ENCODE measurements at regions not wholly inside any gene's neighbourhood (a gene's known extent, or its start where the extent isn't known, plus 50 kb on each side); places are given as distances from the start of the nearest gene placed in this dataset.

DNA sequence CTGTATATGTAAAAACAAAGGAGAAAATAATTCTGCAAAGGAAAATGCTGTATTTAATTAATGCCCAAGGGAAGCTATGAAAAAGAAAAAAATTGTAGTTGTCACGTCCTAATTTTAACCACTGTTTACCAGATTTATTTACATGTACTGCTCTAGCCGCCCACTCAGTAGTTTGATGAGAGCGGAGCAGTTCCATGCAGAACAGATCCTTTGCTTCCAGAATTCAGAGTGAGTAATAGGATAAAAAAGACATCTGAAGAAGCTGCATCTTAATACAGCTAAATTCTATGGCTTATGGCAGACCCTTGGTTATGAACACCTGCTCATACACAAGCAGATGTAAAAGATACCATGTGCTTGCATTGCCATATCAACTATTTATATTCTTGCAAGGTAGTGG, 287.0 kb downstream of the GASK1B start:
- DNase-seq (ENCODE audit: insufficient read length, low spot score) (no peak), FAIRE-seq (no peak)
- no peak for TF ChIP-seq POLR2A (IDR thresholded peaks at IDR 0.05; ENCODE audit: low read depth, low read length)

DNA sequence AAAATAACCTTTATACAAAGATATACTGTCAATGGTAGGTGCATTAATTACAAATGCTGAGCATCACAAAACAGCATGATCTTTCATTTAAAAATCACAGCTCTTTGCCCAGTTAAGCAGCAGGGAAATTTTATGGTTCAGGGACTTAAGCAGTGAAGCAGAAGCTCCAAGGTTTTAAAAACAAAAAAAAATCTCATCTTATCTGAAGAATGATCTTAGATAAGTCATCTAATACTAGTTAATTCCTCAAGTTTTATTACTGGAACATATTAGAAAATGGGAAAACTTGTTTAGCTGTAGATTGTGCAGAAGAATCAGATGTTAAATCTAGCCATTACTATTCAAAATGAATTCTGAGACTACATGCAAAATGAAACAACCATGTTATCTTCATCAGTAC, 289.9 kb downstream of the GASK1B start:
- no peak for TF ChIP-seq SPI1 (IDR thresholded peaks at IDR 0.05; ENCODE audit: low read depth, low read length)
- TF ChIP-seq POLR2AphosphoS5 (IDR thresholded peaks at IDR 0.05; ENCODE audit: low read depth, low read length) = no peak
- TF ChIP-seq PAX5 (IDR thresholded peaks at IDR 0.05; ENCODE audit: insufficient read depth, low read length, severe bottlenecking) = no peak
- no peak for TF ChIP-seq POLR2A (IDR thresholded peaks at IDR 0.05; ENCODE audit: low read depth, low read length)
- no peak for TF ChIP-seq TAF1 (IDR thresholded peaks at IDR 0.05; ENCODE audit: low read depth, low read length)
- TF ChIP-seq POU2F2 (IDR thresholded peaks at IDR 0.05; ENCODE audit: low read depth, low read length) = no peak
- DNase-seq (ENCODE audit: insufficient read length, low spot score) (no peak), FAIRE-seq (no peak)

DNA sequence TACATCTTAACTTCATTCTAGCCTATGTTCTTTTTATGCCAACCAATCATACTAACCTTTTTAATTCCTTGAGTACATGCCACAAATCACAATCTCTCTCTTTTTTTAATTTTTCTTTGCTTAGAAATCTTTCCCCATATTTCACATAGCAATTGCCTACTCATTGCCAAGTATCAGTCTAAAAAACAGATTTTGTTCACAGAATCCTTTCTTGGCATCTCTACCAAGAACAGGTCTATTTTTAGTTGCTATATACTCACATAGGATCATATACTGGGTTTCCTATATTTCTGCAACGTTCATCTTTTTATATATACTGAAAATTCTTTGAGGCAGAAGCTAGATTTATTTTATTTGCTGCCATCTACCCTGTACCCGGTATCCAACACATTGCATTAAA, 292.1 kb downstream of the GASK1B start:
- no peak for DNase-seq (ENCODE audit: insufficient read length, low spot score)
- no peak for TF ChIP-seq SPI1 (IDR thresholded peaks at IDR 0.05; ENCODE audit: low read depth, low read length)
- TF ChIP-seq POLR2AphosphoS5 (IDR thresholded peaks at IDR 0.05; ENCODE audit: low read depth, low read length) = no peak
- TF ChIP-seq PAX5 (IDR thresholded peaks at IDR 0.05; ENCODE audit: insufficient read depth, low read length, severe bottlenecking) = no peak
- TF ChIP-seq POLR2A (IDR thresholded peaks at IDR 0.05; ENCODE audit: low read depth, low read length) = no peak
- TF ChIP-seq TAF1 (IDR thresholded peaks at IDR 0.05; ENCODE audit: low read depth, low read length) = no peak
- no peak for TF ChIP-seq POU2F2 (IDR thresholded peaks at IDR 0.05; ENCODE audit: low read depth, low read length)
- FAIRE-seq = no peak

DNA sequence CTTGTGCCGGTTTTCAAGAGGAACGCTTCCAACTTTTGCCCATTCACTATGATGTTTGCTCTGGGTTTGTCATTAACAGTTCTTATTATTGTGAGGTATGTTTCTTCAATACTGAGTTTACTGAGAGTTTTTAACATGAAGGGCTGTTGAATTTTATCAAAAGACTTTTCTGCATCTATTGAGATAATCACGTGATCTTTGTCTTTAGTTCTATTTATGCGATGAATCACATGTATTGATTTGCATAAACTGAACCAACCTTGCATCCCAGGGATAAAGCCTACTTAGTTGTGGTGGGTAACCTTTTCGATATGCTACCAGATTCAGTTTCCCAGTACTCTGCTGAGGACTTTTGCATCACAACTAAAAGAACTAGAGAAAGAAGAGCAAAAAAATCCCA, 318.0 kb downstream of the GASK1B start:
- DNase-seq (ENCODE audit: insufficient read length, low spot score) = no peak
- FAIRE-seq = no peak
- TF ChIP-seq TAF1 (IDR thresholded peaks at IDR 0.05; ENCODE audit: low read depth, low read length) (no peak), POLR2AphosphoS5 (IDR thresholded peaks at IDR 0.05; ENCODE audit: low read depth, low read length) (no peak), PAX5 (IDR thresholded peaks at IDR 0.05; ENCODE audit: insufficient read depth, low read length, severe bottlenecking) (no peak), POLR2A (IDR thresholded peaks at IDR 0.05; ENCODE audit: low read depth, low read length) (no peak), SPI1 (IDR thresholded peaks at IDR 0.05; ENCODE audit: low read depth, low read length) (no peak), POU2F2 (IDR thresholded peaks at IDR 0.05; ENCODE audit: low read depth, low read length) (no peak)

DNA sequence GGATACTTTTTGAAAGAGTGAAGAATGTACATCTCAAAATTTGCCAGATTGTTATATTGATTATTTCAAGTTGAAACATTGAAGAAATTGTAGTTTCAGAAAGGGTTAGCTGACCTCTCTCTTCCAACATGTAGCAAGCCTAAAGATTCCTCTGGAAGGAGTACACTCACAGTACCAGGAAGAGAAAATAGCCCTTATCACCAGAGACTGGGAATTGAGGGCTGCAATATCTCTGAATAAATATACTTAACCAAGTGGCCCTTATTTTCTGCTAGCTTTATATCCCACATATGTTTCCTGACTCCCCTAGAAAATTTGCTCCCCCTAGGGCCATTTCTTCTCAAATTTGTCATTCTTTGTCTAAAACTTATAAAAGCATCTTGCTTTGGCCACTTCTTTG, 332.2 kb downstream of the GASK1B start:
- DNase-seq (ENCODE audit: insufficient read length, low spot score) (no peak), FAIRE-seq (no peak)
- TF ChIP-seq TAF1 (IDR thresholded peaks at IDR 0.05; ENCODE audit: low read depth, low read length) (no peak), POLR2A (IDR thresholded peaks at IDR 0.05; ENCODE audit: low read depth, low read length) (no peak), PAX5 (IDR thresholded peaks at IDR 0.05; ENCODE audit: insufficient read depth, low read length, severe bottlenecking) (no peak), POLR2AphosphoS5 (IDR thresholded peaks at IDR 0.05; ENCODE audit: low read depth, low read length) (no peak), SPI1 (IDR thresholded peaks at IDR 0.05; ENCODE audit: low read depth, low read length) (no peak), POU2F2 (IDR thresholded peaks at IDR 0.05; ENCODE audit: low read depth, low read length) (no peak)

DNA sequence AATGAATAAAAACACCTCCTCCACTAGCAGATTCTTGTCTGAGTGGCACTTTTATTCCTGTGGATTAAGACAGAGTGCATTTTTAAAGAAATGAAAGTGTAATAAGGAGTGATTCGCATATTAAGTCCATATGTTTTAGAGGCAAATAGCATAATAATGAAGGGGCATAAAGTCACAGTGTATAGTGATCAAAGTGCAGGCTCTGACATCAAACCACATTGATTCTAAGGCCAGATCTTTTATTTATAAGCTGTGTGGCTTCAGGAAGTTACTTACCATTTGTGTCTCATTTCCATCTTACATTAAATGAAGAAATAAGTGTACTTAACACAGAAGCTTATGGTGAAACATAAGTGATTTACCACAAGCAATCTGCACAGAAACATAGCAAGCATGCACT, 332.8 kb downstream of the GASK1B start:
- DNase-seq (ENCODE audit: insufficient read length, low spot score) = no peak
- FAIRE-seq = no peak
- no peak for TF ChIP-seq POLR2AphosphoS5 (IDR thresholded peaks at IDR 0.05; ENCODE audit: low read depth, low read length)
- no peak for TF ChIP-seq SPI1 (IDR thresholded peaks at IDR 0.05; ENCODE audit: low read depth, low read length)
- TF ChIP-seq POLR2A (IDR thresholded peaks at IDR 0.05; ENCODE audit: low read depth, low read length) = no peak
- TF ChIP-seq PAX5 (IDR thresholded peaks at IDR 0.05; ENCODE audit: insufficient read depth, low read length, severe bottlenecking) = no peak
- no peak for TF ChIP-seq POU2F2 (IDR thresholded peaks at IDR 0.05; ENCODE audit: low read depth, low read length)
- no peak for TF ChIP-seq TAF1 (IDR thresholded peaks at IDR 0.05; ENCODE audit: low read depth, low read length)

DNA sequence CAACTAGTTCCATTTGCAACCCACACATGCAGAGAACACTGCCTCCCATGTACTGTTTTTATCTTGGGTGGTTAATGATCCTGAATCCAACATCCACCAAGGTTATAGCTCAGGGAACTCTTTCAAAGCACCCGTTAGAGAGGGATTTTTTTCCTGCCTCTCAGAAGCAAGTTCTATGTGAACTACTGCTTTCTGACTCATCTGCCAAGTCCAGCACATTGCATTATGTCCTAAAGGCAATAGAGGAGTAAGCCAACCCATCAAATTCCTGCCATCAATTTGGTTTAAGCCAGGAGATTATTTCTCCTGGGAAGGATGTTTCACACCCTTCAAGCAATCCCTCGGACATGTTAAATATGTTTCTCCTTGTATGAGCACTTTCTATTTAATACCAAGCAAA, 334.5 kb downstream of the GASK1B start:
- TF ChIP-seq PAX5 (IDR thresholded peaks at IDR 0.05; ENCODE audit: insufficient read depth, low read length, severe bottlenecking) (no peak), POU2F2 (IDR thresholded peaks at IDR 0.05; ENCODE audit: low read depth, low read length) (no peak), POLR2A (IDR thresholded peaks at IDR 0.05; ENCODE audit: low read depth, low read length) (no peak), POLR2AphosphoS5 (IDR thresholded peaks at IDR 0.05; ENCODE audit: low read depth, low read length) (no peak), TAF1 (IDR thresholded peaks at IDR 0.05; ENCODE audit: low read depth, low read length) (no peak), SPI1 (IDR thresholded peaks at IDR 0.05; ENCODE audit: low read depth, low read length) (no peak)
- DNase-seq (ENCODE audit: insufficient read length, low spot score) (no peak), FAIRE-seq (no peak)

DNA sequence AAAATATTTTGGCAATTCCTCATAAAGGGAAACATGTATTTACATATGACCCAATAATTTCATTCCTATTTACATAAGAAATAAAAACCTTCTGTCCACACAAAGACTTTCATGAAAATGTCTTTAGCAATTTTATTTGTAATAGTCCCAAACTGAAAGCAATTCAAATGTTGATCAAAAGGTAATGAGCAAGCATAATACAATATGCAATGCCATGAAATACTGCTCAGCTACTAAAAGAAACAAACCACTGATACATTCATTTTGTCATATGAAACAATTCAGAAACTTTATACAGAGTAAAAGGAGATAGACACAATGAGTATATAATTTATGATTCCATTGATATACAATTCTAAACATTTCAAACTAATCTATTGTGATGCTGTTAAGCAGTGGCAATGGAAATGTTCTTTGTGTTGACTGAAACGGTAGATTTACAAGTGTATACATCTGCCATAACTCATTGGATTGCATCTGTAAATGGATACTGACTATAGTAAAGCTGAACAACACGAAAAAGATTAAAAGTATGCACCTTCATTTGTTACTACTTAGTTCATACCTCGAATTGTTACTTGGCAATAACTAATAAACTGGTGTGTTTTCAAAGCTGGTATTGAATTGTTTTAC, 335.6 kb downstream of the GASK1B start:
- TF ChIP-seq TAF1 (IDR thresholded peaks at IDR 0.05; ENCODE audit: low read depth, low read length) (no peak), PAX5 (IDR thresholded peaks at IDR 0.05; ENCODE audit: insufficient read depth, low read length, severe bottlenecking) (no peak), POLR2A (IDR thresholded peaks at IDR 0.05; ENCODE audit: low read depth, low read length) (no peak), POU2F2 (IDR thresholded peaks at IDR 0.05; ENCODE audit: low read depth, low read length) (no peak), POLR2AphosphoS5 (IDR thresholded peaks at IDR 0.05; ENCODE audit: low read depth, low read length) (no peak), SPI1 (IDR thresholded peaks at IDR 0.05; ENCODE audit: low read depth, low read length) (no peak)
- no peak for FAIRE-seq
- DNase-seq (ENCODE audit: insufficient read length, low spot score) = no peak

DNA sequence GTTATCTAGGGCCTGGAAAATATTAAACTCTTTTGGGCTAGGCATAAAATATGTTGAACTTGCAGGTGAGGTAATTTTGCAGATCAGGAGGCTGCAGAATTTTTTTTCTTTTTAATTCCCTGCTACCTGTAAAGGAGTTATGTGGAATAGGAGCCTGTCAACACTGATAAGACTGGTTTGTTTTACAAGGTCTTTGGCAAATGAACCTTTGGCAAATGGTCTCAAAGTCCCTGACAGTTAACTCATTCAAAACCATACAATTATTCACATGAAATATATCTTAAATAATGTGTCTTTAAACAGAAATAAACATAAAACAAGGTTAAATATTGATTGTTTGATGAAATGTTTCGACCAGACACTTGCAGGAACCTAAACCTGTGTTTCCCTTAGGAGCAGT, 340.2 kb downstream of the GASK1B start:
- TF ChIP-seq SPI1 (IDR thresholded peaks at IDR 0.05; ENCODE audit: low read depth, low read length) (no peak), PAX5 (IDR thresholded peaks at IDR 0.05; ENCODE audit: insufficient read depth, low read length, severe bottlenecking) (no peak), POLR2AphosphoS5 (IDR thresholded peaks at IDR 0.05; ENCODE audit: low read depth, low read length) (no peak), POU2F2 (IDR thresholded peaks at IDR 0.05; ENCODE audit: low read depth, low read length) (no peak), TAF1 (IDR thresholded peaks at IDR 0.05; ENCODE audit: low read depth, low read length) (no peak), POLR2A (IDR thresholded peaks at IDR 0.05; ENCODE audit: low read depth, low read length) (no peak)
- DNase-seq (ENCODE audit: insufficient read length, low spot score) = no peak
- FAIRE-seq = no peak

DNA sequence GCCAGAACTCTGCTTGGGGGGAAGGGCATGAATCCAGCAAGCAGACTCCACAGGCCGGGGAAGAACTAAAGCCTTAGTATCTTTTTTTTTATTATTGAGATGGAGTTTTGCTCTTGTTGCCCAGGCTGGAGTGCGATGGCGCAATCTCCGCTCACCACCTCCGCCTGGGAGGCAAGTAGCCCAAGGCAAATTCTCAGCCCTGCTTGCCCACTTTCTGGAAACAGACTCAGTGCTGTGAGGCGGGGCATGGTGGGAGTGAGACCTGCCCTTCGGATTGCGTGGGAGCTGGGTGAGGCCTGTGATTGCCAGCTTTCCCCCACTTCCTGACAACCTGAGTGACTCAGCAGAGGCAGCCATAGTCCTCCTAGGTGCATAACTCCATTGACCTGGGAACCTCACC, 348.8 kb downstream of the GASK1B start:
- FAIRE-seq (no peak), DNase-seq (ENCODE audit: insufficient read length, low spot score) (no peak)
- TF ChIP-seq POU2F2 (IDR thresholded peaks at IDR 0.05; ENCODE audit: low read depth, low read length) (no peak), SPI1 (IDR thresholded peaks at IDR 0.05; ENCODE audit: low read depth, low read length) (no peak), POLR2AphosphoS5 (IDR thresholded peaks at IDR 0.05; ENCODE audit: low read depth, low read length) (no peak), PAX5 (IDR thresholded peaks at IDR 0.05; ENCODE audit: insufficient read depth, low read length, severe bottlenecking) (no peak), TAF1 (IDR thresholded peaks at IDR 0.05; ENCODE audit: low read depth, low read length) (no peak), POLR2A (IDR thresholded peaks at IDR 0.05; ENCODE audit: low read depth, low read length) (no peak)
